ENCODE measurements at regions not wholly inside any gene's neighbourhood (a gene's known extent, or its start where the extent isn't known, plus 50 kb on each side); places are given as distances from the start of the nearest gene placed in this dataset.
"Not testable (repeated sequence)": the region's sequence is repeated elsewhere in the genome, so short reads cannot be mapped to it uniquely, and the experiment has no call there.

- H3K27me3 Mint-ChIP-seq (ENCODE audit: low read depth) = no peaks in the 10 kb centered on the region
- no peak overlapping the region for H3K4me3 Mint-ChIP-seq
- no peak for ATAC-seq (replicated peaks in 1 of 2)
- H3K4me1 Mint-ChIP-seq (ENCODE audit: low read depth) = no peaks in the 10 kb centered on the region
- H3K9me3 Mint-ChIP-seq = no peaks in the 10 kb centered on the region
- DNase-seq = no peak
- no peaks in the 10 kb centered on the region for H3K36me3 Mint-ChIP-seq (ENCODE audit: insufficient read depth in 2 of 2)
- H3K27ac Mint-ChIP-seq = no peak overlapping the region
Measured at GRCh38 chr3:150237490-150237889, 170.6 kb upstream of the TSC22D2 start.

- DNase-seq = no peak
- no peaks in the 10 kb centered on the region for H3K9me3 Mint-ChIP-seq
- H3K27ac Mint-ChIP-seq = no peak overlapping the region
- H3K4me3 Mint-ChIP-seq = no peak overlapping the region
- H3K27me3 Mint-ChIP-seq (ENCODE audit: low read depth) = no peaks in the 10 kb centered on the region
- ATAC-seq (replicated peaks in 1 of 2) = no peak
- no peaks in the 10 kb centered on the region for H3K36me3 Mint-ChIP-seq (ENCODE audit: insufficient read depth in 2 of 2)
- no peaks in the 10 kb centered on the region for H3K4me1 Mint-ChIP-seq (ENCODE audit: low read depth)
Measured at GRCh38 chr3:150236316-150237082, 171.6 kb upstream of the TSC22D2 start.

GRCh38 chr3:150235799-150236198, 172.3 kb upstream of the TSC22D2 start:
- no peaks in the 10 kb centered on the region for H3K36me3 Mint-ChIP-seq (ENCODE audit: insufficient read depth in 2 of 2)
- DNase-seq (no peak), ATAC-seq (replicated peaks in 1 of 2) (no peak)
- H3K4me1 Mint-ChIP-seq (ENCODE audit: low read depth) = no peaks in the 10 kb centered on the region
- no peak overlapping the region for H3K4me3 Mint-ChIP-seq
- H3K9me3 Mint-ChIP-seq = no peaks in the 10 kb centered on the region
- H3K27ac Mint-ChIP-seq = no peak overlapping the region
- H3K27me3 Mint-ChIP-seq (ENCODE audit: low read depth) = no peaks in the 10 kb centered on the region

- Mint-ChIP-seq H3K4me1 (ENCODE audit: low read depth) (no peaks in the 10 kb centered on the region), H3K4me3 (no peak overlapping the region), H3K27ac (no peak overlapping the region), H3K27me3 (ENCODE audit: low read depth) (no peaks in the 10 kb centered on the region), H3K36me3 (ENCODE audit: insufficient read depth in 2 of 2) (no peaks in the 10 kb centered on the region), H3K9me3 (no peaks in the 10 kb centered on the region)
- ATAC-seq (replicated peaks in 1 of 2) = no peak
- DNase-seq = no peak
Measured at GRCh38 chr3:150232992-150233451, 175.1 kb upstream of the TSC22D2 start.

- Mint-ChIP-seq H3K36me3 (ENCODE audit: insufficient read depth in 2 of 2) (no peaks in the 10 kb centered on the region), H3K4me1 (ENCODE audit: low read depth) (no peaks in the 10 kb centered on the region), H3K4me3 (no peak overlapping the region), H3K27ac (no peak overlapping the region), H3K9me3 (no peaks in the 10 kb centered on the region), H3K27me3 (ENCODE audit: low read depth) (peaks cover 24% of the 10 kb centered on the region)
- no peak for ATAC-seq (replicated peaks in 1 of 2)
- DNase-seq = no peak
Measured at GRCh38 chr3:150230037-150230436, 178.1 kb upstream of the TSC22D2 start.

- H3K36me3 Mint-ChIP-seq (ENCODE audit: insufficient read depth in 2 of 2); H3K9me3 Mint-ChIP-seq; DNase-seq; H3K4me3 Mint-ChIP-seq; H3K4me1 Mint-ChIP-seq (ENCODE audit: low read depth); ATAC-seq (replicated peaks in 1 of 2); H3K27ac Mint-ChIP-seq: not testable (repeated sequence)
- H3K27me3 Mint-ChIP-seq (ENCODE audit: low read depth) = peaks cover 37% of the 10 kb centered on the region
Measured at GRCh38 chr3:150228626-150229025, 179.5 kb upstream of the TSC22D2 start.

GRCh38 chr3:150227839-150228238, 180.3 kb upstream of the TSC22D2 start:
- ATAC-seq (replicated peaks in 1 of 2) = peak; percentile 39 to 45
- H3K27ac Mint-ChIP-seq = no peak overlapping the region
- H3K9me3 Mint-ChIP-seq = no peaks in the 10 kb centered on the region
- H3K36me3 Mint-ChIP-seq (ENCODE audit: insufficient read depth in 2 of 2) = no peaks in the 10 kb centered on the region
- H3K27me3 Mint-ChIP-seq (ENCODE audit: low read depth) = peaks cover 40% of the 10 kb centered on the region
- no peak overlapping the region for H3K4me3 Mint-ChIP-seq
- DNase-seq = peak; percentile 59 to 64
- no peaks in the 10 kb centered on the region for H3K4me1 Mint-ChIP-seq (ENCODE audit: low read depth)

GRCh38 chr3:150225986-150226385, 182.1 kb upstream of the TSC22D2 start:
- no peak for DNase-seq
- no peaks in the 10 kb centered on the region for H3K4me1 Mint-ChIP-seq (ENCODE audit: low read depth)
- no peaks in the 10 kb centered on the region for H3K36me3 Mint-ChIP-seq (ENCODE audit: insufficient read depth in 2 of 2)
- peaks cover 52% of the 10 kb centered on the region for H3K27me3 Mint-ChIP-seq (ENCODE audit: low read depth)
- no peak overlapping the region for H3K4me3 Mint-ChIP-seq
- no peak for ATAC-seq (replicated peaks in 1 of 2)
- no peaks in the 10 kb centered on the region for H3K9me3 Mint-ChIP-seq
- H3K27ac Mint-ChIP-seq = no peak overlapping the region

- H3K36me3 Mint-ChIP-seq (ENCODE audit: insufficient read depth in 2 of 2) = no peaks in the 10 kb centered on the region
- peaks cover 56% of the 10 kb centered on the region for H3K27me3 Mint-ChIP-seq (ENCODE audit: low read depth)
- no peak for ATAC-seq (replicated peaks in 1 of 2)
- H3K4me3 Mint-ChIP-seq = no peak overlapping the region
- H3K4me1 Mint-ChIP-seq (ENCODE audit: low read depth) = no peaks in the 10 kb centered on the region
- no peaks in the 10 kb centered on the region for H3K9me3 Mint-ChIP-seq
- DNase-seq = no peak
- H3K27ac Mint-ChIP-seq = no peak overlapping the region
Measured at GRCh38 chr3:150223558-150223957, 184.5 kb upstream of the TSC22D2 start.

GRCh38 chr3:150222691-150223489, 185.2 kb upstream of the TSC22D2 start:
- DNase-seq (no peak), ATAC-seq (replicated peaks in 1 of 2) (no peak)
- Mint-ChIP-seq H3K4me3 (no peak overlapping the region), H3K9me3 (no peaks in the 10 kb centered on the region), H3K27ac (no peak overlapping the region), H3K36me3 (ENCODE audit: insufficient read depth in 2 of 2) (no peaks in the 10 kb centered on the region), H3K27me3 (ENCODE audit: low read depth) (peaks cover 56% of the 10 kb centered on the region), H3K4me1 (ENCODE audit: low read depth) (no peaks in the 10 kb centered on the region)

GRCh38 chr3:150221904-150222523, 186.1 kb upstream of the TSC22D2 start:
- Mint-ChIP-seq H3K36me3 (ENCODE audit: insufficient read depth in 2 of 2) (no peaks in the 10 kb centered on the region), H3K4me3 (no peak overlapping the region), H3K27me3 (ENCODE audit: low read depth) (peaks cover 55% of the 10 kb centered on the region), H3K4me1 (ENCODE audit: low read depth) (no peaks in the 10 kb centered on the region), H3K9me3 (no peaks in the 10 kb centered on the region), H3K27ac (no peak overlapping the region)
- no peak for ATAC-seq (replicated peaks in 1 of 2)
- DNase-seq = no peak

GRCh38 chr3:150220799-150221198, 187.3 kb upstream of the TSC22D2 start:
- peaks cover 47% of the 10 kb centered on the region for H3K27me3 Mint-ChIP-seq (ENCODE audit: low read depth)
- H3K4me1 Mint-ChIP-seq (ENCODE audit: low read depth) = no peaks in the 10 kb centered on the region
- ATAC-seq (replicated peaks in 1 of 2) (no peak), DNase-seq (no peak)
- peaks cover 0 to 1% of the 10 kb centered on the region in 2 donors for H3K36me3 Mint-ChIP-seq (ENCODE audit: insufficient read depth in 2 of 2)
- H3K4me3 Mint-ChIP-seq = no peak overlapping the region
- H3K9me3 Mint-ChIP-seq = no peaks in the 10 kb centered on the region
- no peak overlapping the region for H3K27ac Mint-ChIP-seq

- Mint-ChIP-seq H3K27ac (no peak overlapping the region), H3K4me1 (ENCODE audit: low read depth) (no peaks in the 10 kb centered on the region), H3K9me3 (no peaks in the 10 kb centered on the region), H3K4me3 (no peak overlapping the region), H3K27me3 (ENCODE audit: low read depth) (peaks cover 48% of the 10 kb centered on the region), H3K36me3 (ENCODE audit: insufficient read depth in 2 of 2) (peaks cover 0 to 1% of the 10 kb centered on the region in 2 donors)
- no peak for DNase-seq
- no peak for ATAC-seq (replicated peaks in 1 of 2)
Measured at GRCh38 chr3:150220041-150220440, 188.1 kb upstream of the TSC22D2 start.

Measured in activated T-cell treated with anti-CD3 and anti-CD28 coated beads, Interleukin-2, amount 50 U/mL, for 72 hours (primary cell).